CMK (cell line): ENCODE measurements at regions not wholly inside any gene's neighbourhood (a gene's known extent, or its start where the extent isn't known, plus 50 kb on each side); places are given as distances from the start of the nearest gene placed in this dataset.
"Not testable (repeated sequence)": the region's sequence is repeated elsewhere in the genome, so short reads cannot be mapped to it uniquely, and the experiment has no call there.

Experiments used
- DNase-seq: peaks from one replicate; pipeline ENCODE4 v3.0.0-alpha.2; 2010; ENCODE audit warnings: low read depth

DNA sequence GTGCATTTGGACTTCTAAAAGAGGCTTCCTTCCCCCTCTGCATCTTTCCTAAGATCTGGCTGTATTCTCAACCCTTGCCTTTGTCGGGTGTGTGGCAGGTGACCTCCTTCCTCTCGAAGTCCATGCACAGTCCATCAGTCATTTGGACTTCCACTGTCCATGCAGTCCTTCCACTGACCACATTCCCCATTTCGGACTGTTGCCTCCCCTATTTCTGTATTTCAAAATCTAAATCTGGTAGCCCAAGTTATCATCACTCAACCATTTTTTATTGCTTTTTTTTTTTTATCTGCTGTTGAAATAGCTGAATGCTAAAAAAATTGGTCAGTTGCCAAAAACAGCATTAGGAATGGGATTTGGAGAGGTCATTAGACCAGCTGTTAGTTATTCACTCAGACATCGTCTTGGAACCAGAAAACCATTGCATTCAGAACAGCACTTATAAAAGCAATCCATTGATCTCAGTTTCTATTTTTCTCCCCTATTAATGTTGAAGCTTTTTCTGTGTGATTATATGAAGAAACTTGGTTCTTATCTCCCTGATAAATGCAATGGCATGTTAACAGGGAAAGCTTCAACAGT is 575.6 kb downstream of the KIF20B start:
- DNase-seq, result no peak

DNA sequence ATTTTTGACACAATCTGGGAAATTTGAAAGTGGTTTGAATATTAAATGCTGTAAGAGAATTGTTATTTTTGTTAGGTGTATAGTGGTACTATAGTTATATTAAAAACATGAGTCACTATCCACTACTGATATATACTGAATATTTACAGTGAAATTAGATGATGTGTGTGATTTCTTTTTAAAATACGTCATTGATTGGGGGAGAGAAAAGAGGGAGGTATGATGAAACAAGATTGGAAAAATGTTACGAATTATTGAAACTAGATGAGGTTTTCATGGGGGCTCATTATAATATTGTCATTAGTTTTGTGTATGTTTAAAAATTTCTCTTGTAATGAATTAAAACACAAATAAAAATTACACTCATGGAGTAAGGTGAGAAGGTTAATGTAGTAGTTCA is 571.4 kb downstream of the HTR7 start:
- DNase-seq, result no peak

DNA sequence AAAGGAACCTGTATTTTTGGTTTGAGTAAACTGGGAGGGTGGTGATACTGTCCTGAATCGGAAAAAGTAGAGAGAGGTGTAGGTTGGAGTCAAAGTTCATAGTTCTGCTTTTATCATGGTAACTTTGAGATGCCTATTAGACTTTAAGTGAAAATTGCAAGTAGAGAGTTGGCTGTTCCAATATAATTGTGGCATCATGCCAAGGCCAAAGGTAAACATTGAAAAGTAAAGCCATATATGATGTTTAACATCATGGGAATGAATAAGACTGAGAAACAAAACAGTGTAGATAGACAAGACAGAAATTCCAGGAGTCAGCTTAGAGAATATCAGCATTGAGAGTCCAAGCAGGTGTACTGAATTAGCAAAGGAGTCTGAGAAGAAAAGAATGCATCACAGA is 570.9 kb downstream of the HTR7 start:
- no peak for DNase-seq

DNA sequence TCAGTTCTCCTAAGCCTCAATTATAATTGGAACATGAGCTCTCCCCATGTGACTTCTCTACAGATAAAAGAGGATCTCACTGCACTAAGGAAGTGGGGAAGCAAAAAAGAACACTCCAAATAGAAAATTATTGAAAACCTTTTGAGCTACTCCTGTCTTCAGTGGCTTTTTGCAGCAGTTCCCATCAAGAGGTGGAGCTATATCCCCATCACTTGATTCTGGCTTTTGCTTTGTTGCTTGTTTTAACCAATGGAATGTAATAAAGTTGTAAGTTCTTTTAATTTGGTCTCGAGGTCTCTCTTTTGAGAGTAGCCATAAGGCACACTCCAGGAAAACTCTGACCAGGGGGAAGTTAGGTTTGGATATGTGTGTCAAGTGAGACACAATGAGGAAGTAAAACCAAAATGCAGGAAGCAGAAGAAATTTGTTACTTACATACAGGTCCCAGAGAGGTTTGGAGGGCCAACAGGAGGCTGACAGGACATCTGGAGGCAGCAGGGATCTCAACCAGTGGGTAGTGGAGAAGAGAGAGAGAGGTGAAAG is 569.4 kb downstream of the HTR7 start:
- no peak for DNase-seq

DNA sequence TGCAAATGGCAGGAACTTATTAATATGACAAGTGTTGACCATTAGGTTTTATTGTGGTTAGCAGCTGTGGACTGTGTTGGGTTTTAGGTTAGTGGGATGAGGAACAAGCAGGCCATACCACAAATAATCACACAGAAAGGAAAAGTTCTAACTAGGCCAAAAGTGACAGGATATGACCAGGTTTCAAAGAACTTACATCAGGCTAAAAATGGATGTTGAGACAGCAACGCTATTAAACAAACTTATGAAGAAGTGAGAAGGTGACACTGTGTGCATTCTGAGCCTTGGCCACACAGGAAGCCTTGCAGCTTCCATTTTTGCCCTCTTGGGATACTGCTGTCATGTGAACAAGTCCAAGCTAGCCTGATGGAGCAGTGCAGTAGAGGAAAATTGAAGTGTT is 568.8 kb downstream of the HTR7 start:
- DNase-seq, result no peak

DNA sequence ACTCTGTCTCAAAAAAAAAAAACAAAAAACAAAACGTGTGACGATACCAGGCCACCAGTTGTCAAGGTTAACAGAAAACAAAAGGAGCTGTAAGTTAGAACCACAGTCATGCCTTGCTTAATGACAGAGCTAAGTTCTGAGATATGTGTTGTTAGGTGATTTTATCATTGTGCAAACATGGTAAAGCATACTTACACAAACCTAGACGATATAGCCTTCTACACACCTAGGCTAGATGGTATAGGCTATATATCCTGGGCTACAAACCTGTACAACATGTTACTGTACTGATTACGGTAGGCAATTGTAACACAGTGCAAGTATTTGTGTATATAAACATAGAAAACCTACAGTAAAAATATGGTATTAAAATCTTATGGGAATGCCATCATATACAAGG is 564.2 kb downstream of the HTR7 start:
- no peak for DNase-seq

DNA sequence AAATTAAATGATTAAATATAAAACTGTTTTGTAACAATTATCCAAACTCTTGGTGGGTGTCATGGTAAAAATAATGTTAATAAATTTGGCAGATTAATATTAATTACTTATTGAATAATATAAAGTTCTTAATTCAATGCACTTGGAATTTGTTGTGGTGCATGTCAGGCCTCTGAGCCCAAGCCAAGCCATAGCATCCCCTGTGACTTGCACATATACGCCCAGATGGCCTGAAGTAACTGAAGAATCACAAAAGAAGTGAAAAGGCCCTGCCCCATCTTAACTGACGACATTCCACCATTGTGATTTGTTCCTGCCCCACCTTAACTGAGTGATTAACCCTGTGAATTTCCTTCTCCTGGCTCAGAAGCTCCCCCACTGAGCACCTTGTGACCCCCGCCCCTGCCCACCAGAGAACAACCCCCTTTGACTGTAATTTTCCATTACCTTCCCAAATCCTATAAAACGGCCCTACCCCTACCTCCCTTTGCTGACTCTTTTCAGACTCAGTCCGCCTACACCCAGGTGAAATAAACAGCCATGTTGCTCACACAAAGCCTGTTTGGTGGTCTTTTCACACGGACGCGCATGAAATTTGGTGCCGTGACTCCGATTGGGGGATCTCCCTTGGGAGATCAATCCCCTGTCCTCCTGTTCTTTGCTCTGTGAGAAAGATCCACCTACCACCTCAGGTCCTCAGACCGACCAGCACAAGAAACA is 562.9 kb downstream of the HTR7 start:
- DNase-seq, result not testable (repeated sequence)

DNA sequence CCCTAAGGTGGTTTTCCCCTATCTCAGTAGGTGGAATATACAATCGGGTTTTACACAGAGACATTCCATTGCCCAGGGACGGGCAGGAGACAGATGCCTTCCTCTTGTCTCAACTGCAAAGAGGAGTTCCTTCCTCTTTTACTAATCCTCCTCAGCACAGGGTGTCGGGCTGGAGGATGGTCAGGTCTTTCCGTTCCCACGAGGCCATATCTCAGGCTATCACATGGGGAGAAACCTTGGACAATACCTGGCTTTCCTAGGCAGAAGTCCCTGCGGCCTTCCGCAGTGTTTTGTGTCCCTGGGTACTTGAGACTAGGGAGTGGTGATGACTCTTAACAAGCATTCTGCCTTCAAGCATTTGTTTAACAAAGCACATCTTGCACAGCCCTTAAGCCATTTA is 555.8 kb downstream of the HTR7 start:
- not testable (repeated sequence) for DNase-seq

DNA sequence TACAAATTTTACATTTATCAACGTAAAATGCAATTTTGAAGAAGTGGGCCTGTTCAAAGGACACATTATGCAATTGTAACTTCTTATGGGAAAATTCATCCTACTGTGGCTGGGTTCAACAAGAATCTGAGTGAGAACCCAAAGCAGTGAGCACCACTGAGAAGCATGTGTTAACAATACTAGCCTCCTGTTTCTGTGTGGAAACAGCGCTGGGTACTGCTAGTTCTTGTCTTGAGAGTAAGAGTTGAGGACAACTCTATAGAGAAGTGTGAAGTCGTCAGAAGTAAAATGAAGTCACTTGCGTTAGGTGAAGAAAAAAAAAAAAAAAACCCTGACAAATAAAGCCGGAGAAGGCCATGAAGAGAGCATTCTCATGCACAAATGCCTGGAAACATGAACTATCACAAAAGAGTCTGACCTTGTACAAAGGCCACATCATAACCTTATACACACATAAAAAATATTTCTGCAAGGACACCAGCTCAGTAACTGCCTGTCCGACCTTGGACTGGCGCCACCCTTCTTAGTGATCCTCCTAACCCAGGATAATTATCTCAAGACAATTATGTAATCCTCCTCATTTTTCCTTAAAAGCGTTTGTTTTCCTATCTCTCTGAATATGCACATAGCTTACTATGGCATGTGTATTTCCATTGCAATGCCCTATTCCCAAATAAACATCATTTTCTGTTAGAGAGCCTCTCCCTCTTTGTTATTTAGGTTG is 554.9 kb downstream of the HTR7 start:
- no peak for DNase-seq

DNA sequence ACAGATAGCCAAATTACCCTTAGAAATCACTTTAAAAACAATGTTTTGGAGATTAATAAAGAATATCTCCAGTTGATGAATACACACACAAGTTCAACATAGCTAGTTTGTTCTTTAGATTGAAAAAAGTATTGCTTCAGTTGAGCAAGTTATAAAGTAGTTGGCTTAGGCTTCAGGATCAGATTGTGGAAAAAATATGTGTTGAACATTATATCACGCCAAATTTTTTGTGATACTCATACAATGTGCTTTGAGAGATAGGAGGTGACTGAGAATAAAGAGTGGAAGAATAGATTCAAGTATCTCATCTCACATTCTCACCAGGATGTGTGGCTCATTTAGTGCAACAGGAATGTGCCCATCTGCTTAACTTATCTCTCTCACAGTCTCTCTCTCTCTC is 553.3 kb downstream of the HTR7 start:
- no peak for DNase-seq

DNA sequence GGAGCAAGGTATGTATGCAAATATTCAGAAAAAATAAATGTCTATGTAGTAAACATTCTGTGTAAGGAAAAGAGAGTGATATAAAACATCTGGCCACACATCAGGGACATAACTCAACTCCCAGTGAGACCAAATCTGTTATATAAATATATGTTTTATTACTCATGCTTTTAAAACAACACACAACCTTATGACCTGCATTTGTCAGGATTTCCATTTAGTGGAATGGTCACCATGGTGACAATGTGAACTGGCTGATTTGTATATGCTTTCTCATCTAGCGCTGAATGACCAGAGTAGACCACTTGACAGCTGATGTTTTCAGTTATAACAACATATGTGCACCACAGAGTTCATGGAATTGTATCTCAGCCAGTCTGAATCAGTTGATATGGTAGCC is 551.7 kb downstream of the HTR7 start:
- DNase-seq, result no peak

DNA sequence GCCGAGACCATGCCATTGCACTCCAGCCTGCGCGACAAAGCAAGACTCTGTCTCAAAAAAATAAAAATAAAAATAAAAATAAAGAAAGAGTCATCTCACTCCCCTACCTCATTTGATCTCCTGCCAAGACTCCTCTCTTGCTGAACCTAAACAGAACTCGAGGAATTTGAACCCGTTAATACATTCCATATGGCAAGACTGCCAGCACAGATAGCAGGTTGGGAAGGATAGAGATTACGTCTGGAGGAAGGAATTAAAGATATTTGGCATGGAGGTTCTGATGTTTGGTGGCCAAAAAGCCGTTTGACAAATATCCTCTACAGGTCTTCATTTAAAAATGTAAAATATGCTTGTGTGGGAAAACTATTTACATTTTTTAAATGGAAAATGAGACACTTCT is 549.6 kb downstream of the HTR7 start:
- no peak for DNase-seq

DNA sequence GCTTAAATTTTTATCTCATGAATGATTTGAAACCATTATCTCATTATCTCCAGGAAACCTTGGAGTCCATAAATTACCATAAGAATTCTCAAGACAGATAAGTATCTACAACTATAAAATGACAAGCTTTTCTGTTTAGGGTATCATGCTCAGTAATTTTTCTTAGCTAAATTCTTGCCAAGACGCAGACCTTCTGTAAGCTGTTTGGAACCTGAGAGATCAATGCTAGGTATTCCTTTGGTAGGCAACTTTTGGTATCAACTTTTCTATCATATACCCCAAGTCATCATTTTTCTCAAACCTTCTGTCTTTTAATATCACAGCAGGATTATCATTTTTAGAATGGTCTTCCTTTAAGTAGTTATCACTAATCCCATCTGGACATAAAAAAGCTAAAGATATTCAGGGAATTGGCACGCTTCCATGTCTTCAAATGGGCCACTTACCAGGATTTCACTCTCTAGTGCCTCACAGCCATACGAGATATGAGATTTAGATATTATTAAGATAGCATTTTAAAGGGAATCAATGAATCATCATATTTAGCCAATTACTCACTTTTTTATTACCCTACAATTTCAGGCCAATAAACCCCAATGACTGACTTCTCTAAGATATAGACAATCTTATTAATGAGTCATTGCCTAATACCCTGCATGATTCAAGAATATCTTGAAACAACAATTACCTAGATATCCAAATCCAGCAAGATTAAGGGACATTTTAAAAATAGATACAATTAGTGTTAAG is 544.1 kb downstream of the HTR7 start:
- no peak for DNase-seq

DNA sequence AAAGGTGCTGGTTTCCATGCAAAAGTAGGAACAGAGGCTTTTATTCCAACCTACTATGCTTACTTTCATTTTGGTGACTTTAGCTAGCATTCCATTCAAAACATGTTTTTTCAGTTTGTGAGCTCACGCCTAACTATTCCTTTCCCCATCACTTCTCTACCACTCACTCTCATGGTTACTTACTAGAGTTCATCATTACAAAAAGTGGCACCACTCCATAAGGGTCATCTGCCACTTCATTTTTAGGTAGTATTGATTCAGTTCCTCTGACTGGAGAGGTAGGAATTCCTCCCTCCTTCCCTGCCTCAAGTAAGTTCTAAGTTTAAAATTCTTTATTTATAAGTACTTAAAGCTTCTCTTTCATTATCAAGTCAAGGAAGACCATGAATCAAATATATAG is 543.1 kb downstream of the HTR7 start:
- DNase-seq, result no peak

DNA sequence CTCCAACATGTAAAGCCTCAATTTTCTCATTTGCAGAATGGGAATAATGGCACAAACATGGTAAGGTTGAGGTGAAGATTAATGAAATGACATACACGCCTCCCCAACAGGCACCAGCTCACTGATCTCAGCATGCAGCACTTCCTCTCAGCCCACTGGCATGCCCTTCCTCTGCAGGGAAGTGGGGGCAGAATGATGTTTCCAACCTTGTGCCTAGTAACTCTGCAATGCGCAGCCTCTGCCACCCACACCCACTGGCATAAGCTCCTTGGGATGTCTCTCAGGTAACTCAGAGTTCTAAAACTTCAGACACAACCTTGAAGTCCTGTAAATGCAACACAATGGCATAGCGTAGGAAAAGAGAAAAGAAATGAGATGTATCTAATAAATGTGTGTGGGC is 540.7 kb downstream of the HTR7 start:
- DNase-seq, result no peak

DNA sequence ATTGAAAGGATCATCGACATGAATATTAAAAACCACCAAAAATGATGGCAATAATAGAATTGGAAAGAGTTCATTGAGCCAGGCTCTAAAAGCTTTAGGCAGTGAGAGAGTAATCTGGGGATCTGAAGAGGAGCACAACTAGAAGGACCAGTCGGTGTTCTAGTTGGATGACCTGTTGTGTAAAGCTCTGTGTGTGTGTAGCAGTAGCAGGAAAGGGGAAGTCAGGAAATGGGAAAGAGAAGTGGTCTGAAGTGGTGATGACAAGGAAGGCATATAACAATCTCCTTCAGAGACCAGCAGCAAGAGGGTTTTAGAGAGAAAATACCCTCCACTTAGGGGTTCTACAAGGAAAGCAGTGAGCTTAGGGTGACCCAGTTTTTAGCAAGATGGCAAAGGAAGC is 539.2 kb downstream of the HTR7 start:
- no peak for DNase-seq

DNA sequence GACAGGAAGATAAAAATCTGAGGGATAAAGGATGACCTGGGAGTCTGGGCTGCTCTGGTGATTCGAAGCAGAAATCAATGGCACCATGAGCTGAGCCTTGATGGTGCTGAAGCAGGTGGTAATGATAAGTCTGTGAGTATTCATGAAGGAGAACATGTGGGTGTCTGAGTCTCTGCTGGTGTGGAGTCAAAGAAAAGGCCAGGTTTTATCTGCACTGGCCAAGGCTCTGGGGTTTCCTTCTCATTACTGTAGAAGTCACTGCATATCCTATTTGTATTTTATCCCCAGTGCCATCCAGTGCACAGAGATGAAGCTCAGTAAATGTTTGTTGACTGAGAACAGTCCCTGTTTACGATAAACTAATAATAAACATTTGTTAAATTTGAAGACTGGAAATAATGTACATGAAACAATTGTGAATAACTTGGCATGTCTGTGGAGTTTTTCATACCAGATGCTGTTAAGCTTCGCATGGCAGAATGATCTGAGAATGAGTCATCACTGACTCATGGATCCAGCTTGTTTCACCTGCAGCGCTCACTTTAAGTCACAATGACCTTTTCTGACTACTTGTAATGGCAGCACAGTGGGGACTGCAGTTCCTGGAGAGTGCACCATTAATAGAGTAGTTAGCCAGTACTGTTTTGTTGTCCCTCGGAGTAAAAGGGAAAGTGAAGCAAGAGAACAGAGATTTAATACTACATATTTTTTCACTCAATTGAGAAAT is 538.5 kb downstream of the HTR7 start:
- DNase-seq, result no peak

DNA sequence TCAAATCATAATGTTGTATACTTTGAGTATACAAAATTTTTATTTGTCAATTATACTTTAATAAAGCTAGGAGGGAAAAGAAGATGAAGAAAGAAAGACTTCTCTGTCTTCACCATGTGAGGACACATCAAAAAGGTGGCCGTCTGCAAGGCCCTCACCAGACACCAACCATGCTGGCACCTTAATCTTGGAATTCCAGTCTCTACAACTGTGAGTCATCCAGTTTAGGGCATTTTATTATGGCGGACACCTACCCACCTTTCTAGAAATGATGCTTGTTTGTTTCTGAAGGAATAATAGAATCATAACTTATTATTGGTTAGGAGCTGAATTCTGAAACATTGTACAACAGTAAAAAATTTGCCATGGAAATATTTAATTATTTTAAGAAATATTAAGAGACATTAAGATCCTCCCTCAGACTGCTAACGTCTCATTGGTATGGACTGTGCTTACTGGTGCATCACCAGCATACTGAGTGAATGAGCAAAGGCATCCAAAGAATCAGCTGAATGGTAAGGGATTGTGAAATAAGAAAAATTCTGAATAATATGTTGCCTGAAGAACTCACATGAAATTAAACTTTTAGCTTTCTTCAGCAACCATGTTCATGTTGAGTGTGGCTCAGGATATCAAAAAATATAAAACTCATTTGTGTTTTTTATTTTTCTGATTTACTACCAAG is 536.6 kb downstream of the HTR7 start:
- no peak for DNase-seq

DNA sequence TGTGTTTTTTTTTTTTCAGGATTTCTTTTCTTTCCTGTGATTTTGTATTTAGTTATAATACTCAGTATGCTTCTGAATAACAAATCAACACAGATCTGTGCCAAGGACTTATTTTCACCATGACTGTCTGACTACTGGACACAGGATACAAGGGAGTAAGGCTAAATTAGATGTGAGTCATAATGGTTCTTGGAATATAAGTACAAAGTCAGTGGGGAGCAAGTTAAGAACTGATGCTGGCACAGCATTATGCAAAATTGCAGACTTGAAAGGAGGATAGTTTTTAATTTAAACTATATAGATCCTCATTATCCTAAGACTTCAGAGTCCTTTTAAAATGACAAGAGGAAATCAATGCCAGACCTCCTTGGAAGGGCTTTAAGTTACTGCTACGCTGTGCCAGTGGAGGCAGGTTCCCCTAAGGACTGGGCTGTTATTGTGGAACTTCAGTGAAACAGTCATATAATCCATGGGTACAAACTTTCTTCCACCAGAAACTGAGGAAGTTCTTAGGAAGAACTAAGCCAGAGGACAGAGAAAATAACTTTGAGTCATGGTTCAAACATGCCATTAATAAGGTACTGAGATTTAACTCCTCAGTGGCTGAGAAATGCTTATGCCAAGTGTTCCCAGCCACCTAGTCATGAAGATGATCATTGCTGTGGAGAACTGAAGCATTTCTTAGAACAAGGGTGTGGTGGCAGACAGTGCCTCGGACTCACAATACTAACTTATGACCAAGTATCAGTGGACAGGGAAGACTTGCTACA is 531.2 kb downstream of the HTR7 start:
- DNase-seq, result no peak

DNA sequence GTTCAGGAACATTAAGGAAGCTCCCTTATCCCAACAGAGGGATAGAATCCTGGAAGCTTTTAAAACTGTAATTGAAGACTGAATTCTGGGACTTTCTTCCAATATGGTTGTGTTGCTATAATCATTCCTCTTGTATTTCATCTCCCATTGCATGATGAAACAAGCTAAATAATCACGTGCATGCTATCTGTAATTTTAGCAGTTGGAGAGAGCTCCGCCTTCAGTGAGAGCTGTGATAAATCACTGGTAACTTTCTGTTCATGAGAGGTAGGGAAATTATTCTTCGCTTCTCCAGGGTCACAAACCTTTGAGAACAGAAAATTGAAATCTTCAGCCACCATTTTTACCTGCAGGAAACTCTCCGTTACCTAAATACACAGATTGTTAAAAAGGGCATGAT is 530.2 kb downstream of the HTR7 start:
- no peak for DNase-seq

DNA sequence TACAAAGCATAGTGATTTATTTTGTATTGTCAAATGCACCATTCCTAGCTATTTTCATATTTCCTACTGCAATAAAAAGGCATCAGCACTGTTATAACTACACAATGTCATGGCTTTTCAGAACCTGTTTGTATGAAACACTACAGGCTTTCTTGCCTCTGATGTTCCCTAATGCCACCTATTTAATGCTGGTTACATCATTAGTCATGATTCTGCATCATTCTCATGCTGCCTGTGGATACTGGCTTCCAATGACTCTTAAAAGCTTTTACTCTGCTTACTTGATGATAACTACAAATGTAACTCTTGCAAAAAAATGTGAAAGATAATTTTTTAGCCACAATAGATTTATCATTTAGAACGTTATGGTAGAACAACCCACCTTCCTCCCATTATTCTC is 529.4 kb downstream of the HTR7 start:
- no peak for DNase-seq
